GM11168 (cell line): ENCODE measurements at regions not wholly inside any gene's neighbourhood (a gene's known extent, or its start where the extent isn't known, plus 50 kb on each side); places are given as distances from the start of the nearest gene placed in this dataset.

Experiments used
- in situ Hi-C: fragments of 300-500 bp; cut with MboI; formaldehyde crosslinking; loops from one replicate; pipeline ENCODE4 v1.12.0; 2022; ENCODE audit warnings: low sequenced_read_pairs; ENCODE audit not compliant: unreplicated experiment

DNA sequence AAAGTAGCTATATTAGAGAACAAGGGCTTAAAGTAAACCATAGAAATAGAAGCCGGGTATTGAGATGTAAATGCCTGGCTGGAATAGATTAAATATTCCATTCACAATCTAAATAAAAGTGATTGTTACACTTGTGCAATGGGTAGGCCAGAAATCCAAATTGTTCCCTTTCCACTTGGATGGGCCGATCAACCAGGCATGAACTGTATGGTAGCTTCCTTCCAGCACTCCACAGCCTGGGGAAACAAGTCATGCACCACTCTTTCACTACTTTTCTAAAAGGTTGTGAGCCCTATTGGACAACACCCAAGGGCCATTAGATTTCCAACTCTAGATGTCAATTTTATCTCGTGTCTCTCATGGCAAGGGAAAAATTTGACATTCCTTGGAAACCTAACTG lies 407.3 kb upstream of the HSFY2 start:
- in situ Hi-C loops: no loop called here

DNA sequence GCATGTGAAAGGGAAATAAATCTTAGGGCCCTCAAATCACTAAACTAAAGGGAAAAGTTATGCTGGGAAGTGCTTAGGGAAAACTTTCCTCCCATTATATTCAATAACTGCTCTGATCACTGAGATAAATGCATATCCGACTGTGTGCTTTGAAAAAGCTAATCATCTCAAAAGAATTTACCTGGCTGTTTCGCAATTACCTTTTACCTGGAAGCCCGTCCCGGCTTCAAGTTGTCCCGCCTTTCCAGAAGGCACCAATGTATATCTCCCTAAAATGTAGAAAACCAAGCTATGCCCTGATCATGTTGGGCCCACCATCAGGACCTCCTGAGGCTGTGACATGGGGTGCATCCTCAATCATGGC lies 394.6 kb upstream of the HSFY2 start:
- in situ Hi-C loops: no loop called here

DNA sequence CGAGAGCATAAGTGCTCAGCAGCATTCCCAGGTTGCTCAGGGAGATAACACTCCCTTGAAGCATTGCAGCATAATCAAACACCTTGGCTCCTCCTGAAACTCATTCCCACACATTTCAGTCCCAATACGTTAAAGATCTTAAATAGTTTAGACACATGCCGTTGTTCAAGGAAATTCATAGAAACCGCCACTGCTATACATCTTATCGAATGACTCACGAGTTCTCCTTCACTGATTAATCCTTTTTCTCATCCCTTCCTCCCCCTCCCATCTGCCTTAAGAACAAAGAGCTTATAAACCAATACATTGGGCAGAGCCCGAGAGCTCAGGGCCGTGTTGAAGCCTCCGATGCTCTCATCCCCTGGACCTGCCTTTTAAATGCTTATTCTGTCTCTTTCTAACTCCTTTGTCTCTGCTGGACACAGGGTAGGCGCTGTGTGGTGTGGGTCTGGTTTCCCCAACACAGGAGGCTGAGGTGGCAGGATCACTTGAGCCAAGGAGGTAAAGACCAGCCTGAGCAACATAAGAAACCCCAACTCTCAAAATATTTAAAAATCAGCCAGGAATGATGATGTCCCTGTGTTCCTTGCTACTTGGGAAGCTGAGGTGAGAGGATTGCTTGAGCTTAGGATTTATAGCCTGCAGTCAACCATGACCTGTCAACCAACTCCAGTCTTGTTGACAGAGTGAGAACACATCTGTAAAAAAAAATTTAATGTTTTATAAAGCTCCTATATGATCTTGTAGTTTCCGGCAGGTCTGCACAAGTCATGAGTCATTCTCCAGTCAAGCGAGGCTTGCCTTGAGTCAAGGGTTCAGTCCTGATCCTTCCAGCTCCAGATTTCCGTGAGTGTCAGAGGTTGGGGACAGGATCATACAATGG lies 394.0 kb upstream of the HSFY2 start:
- in situ Hi-C loops: no loop called here

DNA sequence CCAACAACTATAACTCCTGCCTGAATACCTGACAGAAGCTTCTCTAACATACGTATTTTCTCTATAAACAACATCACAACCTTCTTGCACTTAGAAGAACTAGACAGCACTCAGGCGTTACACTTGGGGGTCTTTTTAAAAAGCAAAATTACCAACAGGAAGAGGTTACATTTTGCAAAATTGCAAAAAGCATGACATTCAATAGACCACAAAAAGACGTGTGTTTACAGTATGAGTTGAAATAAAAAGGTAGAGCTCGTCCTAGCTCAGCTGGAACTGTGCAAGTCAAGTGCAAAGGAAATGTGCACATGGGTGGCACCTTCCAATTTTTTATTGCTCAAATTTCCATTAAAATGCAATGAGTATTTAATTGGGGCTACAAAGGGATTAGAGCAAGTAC lies 375.2 kb upstream of the HSFY2 start:
- in situ Hi-C loops: no loop called here

DNA sequence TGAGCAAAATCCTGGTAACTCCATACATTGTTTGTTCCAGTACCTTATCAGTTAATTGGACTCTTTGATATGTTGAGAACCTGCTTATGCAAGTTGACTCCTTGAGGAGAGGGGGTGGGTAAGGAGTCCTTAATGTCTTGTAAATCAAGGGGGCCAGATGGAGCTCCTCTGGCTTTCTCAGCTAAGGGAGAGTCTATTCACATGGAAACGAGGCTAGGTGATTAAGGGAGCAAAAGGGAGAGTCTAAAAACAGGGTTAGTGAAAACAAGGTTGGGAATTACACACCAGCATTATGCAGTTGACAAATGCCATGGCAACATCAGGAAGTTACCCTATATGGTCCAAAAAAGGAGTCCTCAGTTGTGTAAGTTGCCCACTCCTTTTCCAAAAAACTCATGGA lies 372.8 kb upstream of the HSFY2 start:
- in situ Hi-C loops: no loop called here

DNA sequence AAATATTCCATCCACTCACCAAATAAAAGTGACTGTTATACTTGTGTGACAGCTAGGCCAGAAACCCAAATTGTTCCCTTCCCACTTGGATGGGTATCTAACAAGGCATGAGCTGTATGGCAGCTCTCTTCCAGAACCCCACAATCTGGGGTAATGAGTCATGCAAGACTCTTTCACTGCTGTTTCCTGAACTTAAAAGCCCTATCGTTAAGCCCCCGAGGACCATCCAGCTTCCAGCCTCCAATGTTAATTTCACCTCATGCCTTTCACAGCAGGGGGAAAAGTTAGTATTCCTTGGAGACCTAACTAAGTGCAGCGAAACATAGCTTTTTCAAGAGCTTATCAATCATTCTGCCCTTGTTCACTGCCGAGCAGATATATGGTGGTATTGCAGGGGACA lies 368.6 kb upstream of the HSFY2 start:
- in situ Hi-C loops: no loop called here

DNA sequence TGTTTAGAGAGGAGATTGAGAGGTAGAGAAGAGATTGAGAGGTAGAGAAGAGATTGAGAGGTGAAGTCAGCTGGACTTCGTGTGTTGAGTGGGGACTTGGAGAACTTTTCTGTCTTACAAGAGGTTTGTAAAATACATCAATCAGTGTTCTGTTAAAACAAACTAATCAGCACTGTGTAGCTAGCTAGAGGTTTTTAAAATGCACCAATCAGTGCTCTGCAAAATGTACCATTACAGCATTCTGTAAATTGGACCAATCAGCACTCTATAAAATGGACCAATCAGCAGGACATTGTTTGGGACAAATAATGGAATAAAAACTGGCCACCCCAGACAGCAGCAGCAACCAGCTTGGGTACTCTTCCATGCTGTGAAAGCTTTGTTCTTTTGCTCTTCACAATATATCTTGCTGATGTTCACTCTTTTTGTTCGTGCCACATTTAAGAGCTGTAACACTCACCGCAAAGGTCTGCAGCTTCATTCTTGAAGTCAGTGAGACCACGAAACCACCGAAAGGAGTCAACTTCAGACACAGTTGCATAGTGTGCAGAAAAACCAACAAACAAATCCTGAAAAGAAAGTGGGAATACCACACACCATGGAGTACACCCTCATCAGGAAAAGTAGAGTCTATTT lies 366.9 kb upstream of the HSFY2 start:
- in situ Hi-C loops: no loop called here

DNA sequence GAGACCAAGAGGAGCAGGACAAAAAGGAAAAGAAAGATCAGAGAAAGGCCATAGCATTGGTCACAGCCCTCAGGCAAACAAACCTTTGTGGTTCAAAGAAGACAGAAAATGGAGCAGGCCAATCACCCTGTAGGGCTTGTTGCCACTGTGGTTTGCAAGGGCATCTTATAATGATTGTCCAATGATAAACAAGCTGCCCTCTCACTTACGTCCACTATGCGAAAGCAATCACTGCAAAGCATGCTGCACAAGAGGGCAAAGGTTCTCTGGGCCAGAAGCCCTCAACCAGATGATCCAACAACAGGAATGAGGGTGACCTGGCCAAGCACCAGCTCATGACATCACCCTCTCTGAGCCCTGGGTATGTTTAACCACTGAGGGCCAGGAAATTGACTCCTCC lies 360.9 kb upstream of the HSFY2 start:
- in situ Hi-C loops: no loop called here

DNA sequence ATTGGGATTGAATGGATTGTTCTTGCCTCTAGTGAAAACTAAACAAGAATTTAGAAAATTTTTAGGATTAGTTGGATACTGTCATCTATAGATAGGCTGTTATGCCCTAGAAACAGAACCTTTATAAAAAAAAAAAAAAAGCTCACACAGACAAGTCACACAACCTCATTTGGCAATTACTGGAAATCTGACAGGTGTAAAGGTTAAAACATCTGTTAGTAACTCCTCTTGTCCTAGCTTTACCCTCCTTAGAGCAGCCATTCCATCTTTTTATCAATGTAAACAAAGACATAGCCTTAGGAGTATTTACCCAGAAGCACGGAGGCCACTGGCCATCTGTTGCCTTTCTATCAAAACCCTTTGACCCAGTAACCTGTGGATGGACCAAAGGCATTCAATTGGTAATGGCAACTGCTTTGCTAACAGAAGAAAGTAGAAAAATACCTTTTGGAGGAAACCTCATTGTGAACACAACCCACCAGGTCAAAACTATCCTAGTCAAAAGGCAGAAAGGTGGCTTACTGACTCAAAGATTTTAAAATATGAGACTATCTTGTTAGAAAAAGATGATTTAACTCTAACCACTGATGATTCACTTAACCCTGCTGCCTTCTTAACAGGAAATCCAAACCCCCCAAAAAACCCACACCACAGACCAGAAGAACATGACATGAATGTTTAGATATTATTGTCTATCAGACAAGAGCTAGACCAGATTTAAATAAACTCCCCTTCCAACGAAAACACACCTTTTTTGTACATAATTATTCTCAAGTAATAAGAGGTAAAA lies 357.2 kb upstream of the HSFY2 start:
- in situ Hi-C loops: no loop called here

DNA sequence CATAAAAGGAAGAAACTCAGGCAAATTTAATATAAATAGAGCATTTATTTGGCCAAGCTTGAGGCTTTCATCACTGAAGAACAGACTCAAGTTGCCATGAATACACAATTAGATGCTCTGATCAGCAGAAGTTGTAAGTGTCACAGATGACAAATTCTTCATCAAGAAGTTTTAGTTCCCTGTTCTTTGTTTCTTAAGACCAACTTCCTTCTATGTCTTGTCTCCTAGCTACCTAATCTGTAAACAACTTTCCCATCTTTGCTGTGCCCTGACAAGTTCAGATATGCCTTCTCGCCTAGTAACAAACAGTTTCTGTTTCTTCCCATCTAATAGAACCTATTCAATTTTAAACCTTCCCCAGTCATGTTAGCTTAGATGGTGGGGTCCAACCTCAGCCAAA lies 353.4 kb upstream of the HSFY2 start:
- in situ Hi-C loops: no loop called here

DNA sequence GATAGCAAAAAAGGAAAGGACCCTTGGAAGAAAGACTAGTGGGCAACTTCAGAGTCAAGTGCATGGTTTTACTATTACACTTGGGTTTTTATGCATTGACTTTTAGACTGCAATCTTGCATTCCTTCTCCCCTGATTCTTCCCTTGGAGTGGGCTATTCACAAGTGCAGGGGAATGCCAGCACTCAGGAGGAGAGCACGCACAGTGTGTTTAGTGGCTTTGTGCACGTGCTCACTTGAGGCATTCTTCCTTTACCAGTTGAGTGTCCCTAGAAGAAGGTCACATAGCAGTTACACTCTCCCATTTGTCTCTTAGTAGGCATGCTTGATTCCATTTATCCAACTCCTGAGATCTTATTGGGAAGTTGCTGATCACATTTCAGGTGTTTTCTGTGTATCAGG lies 351.1 kb upstream of the HSFY2 start:
- in situ Hi-C loops: no loop called here

DNA sequence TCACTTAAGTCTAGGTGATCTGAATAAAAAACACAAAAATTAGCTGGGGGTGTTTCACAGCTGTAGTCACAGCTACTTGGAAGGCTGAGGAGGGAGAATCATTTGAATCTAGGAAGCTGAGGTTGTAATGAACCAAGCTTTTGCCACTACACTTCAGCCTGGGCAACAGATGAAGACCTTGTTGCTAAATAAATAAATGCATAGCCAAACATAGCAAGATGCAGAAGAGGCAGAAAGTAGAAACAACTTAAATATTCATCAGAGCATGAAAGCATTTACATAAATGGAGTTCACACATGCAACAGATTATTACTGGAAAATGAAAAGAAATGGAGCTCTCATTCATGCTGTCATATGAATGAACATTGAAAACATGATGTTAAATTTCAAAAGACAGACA lies 348.9 kb upstream of the HSFY2 start:
- in situ Hi-C loops: no loop called here

DNA sequence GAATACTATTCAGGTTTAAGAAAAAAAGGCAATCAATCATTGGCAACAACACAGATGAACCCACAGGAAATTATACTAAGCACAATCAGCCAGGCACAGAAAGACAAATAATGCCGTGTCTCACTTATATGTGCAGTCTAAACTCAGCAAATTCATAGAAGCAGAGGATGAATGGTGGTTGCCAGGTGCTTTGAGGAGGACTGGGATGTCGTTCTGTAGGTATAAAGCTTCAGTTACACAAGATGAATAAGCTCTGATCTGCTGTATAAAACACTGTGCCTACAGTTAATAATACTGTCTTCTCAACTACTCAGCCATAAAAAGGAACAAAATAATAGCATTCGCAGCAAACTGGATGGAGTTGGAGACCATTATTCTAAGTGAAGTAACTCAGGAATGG lies 324.8 kb upstream of the HSFY2 start:
- in situ Hi-C loops: no loop called here

DNA sequence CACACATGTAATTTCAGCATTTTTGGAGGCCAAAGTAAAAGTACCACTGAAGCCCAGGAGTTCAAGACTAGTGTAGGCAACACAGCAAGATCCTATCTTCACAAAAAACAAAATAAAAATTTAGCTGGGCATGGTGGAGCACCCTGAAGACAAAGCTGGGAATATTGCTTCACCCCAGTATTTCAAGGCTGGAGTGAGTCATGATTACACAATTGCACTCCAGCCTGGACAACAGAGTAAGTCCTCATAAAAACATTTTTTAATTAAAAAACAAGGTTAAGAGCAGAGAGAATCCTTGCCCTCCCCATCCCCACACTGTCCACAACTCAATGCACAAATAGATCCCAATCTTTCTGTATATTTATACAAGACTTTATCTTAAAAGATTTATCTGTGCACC lies 321.9 kb upstream of the HSFY2 start:
- in situ Hi-C loops: no loop called here

DNA sequence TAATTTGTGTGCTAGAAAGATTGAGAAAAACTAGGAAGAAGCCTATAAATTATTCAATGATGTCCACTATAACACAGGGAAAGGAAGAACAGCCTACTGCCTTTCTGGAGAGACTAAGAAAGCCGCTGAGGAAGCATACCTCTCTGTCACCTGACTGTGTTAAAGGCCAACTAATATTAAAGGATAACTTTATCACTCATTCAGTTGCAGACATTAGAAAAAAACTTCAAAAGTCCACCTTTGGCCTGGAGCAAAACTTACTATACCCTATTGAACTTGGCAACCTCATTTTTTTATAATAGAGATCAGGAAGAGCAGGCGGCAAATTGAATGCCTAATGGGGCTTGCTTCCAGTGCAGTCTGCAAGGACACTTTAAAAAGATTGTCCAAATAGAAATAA lies 309.5 kb upstream of the HSFY2 start:
- in situ Hi-C loops: no loop called here

DNA sequence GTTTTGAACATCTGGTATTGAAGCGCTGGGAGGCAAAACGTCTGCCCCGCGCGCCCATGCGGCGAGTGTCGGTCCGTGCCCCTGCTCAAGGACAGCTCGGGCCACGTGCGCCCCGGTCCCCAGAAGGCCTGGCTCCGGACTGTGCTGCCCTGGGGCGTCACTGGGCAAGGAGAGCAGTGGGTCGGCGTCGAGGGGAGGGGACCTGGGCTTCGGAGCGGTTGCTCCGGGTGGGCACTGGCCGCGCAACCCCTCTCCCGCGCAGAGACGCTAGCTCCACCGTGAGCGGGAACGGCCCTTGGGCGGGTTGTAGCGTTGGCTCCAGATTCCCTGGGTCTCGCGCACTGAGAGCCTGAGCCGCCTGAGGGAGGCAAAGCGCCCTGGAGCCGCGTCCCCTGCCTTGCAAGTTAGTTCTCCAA lies 304.2 kb upstream of the HSFY2 start:
- in situ Hi-C loops: no loop called here

DNA sequence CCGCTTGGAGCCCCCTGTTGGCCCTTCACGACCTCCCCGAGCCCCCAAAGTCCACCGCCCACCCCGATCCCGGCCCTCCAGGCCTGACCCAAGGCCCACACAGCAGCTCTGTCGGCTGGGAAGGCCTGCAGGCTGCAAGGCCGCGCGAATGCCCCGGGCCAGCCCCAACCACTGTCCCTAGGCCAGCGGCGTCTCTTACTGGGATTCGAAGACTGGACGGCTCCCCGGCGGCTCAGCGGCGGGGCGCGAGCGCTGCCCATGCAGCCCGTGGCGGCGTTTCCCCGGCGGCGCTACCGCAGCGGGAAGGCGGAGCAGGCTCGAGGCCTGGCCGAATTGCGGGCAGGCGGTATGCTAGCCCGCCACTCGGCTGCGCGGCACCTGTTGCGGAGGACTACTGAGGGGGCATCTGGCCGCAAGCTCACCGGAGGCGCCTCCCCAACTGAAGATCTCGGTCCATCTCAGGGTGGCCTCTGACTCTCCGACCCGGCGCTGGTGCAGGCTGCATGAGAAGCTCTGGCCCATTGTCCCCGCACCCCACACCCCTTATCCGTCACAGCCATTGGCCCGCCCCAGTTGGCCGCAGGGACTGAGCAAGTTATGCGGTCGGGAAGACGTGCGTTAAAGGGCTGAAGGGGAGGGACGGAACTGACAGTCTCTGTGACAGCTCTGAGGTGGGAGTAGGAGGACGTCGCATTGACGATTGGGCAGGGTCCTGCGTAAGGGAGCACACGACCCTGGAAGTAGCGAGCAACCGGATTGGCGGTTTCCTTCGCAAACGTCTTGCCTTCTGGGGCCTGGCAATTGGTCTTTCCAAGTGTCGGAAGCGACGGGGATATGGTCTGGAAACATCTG lies 303.5 kb upstream of the HSFY2 start:
- in situ Hi-C loops: no loop called here

DNA sequence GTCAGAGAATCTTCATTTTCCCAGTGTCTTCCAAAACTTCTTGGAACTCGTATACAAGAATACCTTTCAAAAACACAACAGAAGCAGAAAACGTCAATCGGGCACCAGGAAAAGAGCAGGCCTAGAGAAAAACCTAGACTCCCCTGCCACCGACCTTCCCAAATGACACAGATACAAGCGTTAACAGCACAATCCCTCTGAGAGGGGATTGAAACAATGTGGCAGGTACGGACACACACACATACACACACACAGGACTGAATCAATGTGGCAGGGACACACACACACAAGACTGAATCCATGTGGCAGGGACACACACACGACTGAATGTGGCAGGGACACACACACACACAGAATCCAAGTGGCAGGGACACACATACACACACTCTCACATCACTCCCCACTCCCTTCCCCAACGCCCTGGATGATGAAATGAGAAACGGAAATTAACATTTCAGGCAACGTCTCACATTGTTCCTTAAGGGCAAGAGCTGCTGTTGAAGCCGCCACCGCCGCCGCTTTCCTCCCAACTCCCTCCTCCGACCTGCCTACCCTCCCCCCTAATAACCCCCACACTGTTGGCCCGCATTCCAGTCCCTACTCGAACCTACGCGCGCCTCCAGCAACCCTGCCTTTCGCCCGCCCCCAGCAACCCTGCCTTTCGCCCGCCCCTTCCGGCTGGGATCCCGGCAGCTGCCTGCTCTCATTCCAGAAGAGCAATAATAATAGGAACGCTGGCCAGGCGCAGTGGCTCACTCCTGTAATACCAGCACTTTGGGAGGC lies 302.1 kb upstream of the HSFY2 start:
- in situ Hi-C loops: no loop called here

DNA sequence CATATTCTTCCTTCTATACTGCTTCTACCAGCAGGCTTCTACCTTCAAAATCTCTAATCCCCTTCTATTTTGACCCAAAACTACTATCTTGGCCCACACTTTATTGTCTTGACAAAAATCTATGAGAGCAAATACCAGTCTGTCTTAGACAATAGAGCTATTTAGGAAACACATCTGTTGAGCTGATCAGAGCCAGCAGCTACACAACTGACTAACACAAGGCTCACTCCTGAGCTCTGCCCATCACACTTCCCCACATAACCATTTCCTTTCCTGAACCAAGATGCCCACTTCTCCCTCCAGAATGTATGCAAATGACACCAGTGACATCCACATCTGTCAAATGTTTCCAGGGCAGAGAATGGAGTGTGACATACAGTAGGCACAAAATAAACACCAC lies 293.9 kb upstream of the HSFY2 start:
- in situ Hi-C loops: no loop called here
